Chondrocyte (in vitro differentiated cells): ENCODE measurements at regions not wholly inside any gene's neighbourhood (a gene's known extent, or its start where the extent isn't known, plus 50 kb on each side); places are given as distances from the start of the nearest gene placed in this dataset.
A peak's percentile ranks its signal among the peaks of the same experiment; 100 is the strongest.
"Not testable (repeated sequence)": the region's sequence is repeated elsewhere in the genome, so short reads cannot be mapped to it uniquely, and the experiment has no call there.

Experiments used
- DNase-seq: peaks from one replicate; pipeline ENCODE4 v3.0.0; 2021; ENCODE audit warnings: mixed read lengths, low spot score
- H3K27ac Mint-ChIP-seq: one replicate; pipeline ENCODE4 v1.8.0; 2021; ENCODE audit warnings: mild to moderate bottlenecking, moderate library complexity, mixed read lengths; ENCODE audit not compliant: unreplicated experiment
- H3K27me3 Mint-ChIP-seq: 2 replicates; pipeline ENCODE4 v1.8.0; 2021; ENCODE audit warnings: low read depth, mixed read lengths
- H3K36me3 Mint-ChIP-seq: 2 replicates; pipeline ENCODE4 v1.8.0; 2021; ENCODE audit warnings: low read depth, mixed read lengths
- H3K4me1 Mint-ChIP-seq: 2 replicates; pipeline ENCODE4 v1.8.0; 2021; ENCODE audit warnings: low read depth, mild to moderate bottlenecking, mixed read lengths
- H3K4me3 Mint-ChIP-seq: one replicate; pipeline ENCODE4 v1.8.0; 2021; ENCODE audit warnings: mild to moderate bottlenecking, moderate library complexity, mixed read lengths; ENCODE audit not compliant: unreplicated experiment
- H3K9me3 Mint-ChIP-seq: 2 replicates; pipeline ENCODE4 v1.8.0; 2021; ENCODE audit warnings: low read depth, mixed read lengths
- TF ChIP-seq, protein P1 (sequence below): fragments of 200-600 bp; sonication (generic); IDR thresholded peaks from 2 replicates; pipeline ENCODE4 v1.5.0; 2021; ENCODE audit warnings: antibody characterized with exemption, mild to moderate bottlenecking, moderate library complexity

DNA sequence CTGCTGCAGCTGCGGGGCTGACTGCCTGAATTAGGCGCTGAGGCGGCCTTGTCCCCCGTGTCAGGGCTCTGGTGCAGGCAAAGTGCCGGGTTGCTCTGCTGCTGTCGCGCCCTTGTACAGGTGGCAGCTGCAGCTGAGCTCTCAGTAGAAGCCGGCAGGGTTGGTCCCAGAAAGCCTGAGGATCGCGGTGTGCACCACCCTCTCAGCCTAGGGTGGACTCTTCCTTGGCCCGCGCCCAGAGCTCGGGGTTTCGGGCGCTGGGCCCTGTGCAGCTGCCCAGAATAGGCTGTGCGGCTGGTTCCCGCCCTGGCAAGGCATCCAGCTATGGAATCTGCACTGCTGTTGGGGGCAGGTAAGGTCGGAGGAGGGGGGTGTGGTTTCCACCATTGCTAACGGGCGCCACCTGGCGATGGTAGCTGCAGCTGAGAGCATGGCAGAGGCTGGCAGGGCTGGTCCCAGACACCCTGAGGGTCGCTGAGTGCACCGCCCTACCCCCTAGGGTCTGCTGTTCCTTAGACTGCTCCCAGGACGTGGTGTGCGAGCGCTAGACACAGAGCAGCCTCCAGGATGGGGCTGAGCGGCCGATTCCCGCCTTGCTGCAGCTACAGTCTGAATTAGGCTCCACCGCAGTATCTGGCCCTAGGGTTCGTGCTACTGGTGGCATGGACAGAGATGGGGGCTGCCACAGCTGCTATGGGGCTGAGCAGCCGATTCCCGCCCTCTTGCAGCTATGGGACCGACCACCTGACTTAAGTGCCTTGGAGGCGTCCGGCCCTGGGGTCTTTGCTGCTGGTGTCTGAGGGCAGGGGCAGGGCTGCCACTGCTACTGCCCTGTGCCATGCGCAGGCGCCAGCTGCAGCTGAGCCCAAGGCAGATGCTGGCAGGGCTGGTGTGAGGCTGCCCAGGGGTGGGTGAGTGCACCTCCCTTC lies 145.0 kb downstream of the CCDC74A start:
- Mint-ChIP-seq H3K9me3 (peaks cover 13% of the 10 kb centered on the region), H3K4me1 (peaks cover 20% of the 10 kb centered on the region), H3K4me3 (peak overlapping the region; percentile 54)
- H3K27ac Mint-ChIP-seq, H3K36me3 Mint-ChIP-seq, H3K27me3 Mint-ChIP-seq, DNase-seq: not testable (repeated sequence)
- TF ChIP-seq, protein P1, sequence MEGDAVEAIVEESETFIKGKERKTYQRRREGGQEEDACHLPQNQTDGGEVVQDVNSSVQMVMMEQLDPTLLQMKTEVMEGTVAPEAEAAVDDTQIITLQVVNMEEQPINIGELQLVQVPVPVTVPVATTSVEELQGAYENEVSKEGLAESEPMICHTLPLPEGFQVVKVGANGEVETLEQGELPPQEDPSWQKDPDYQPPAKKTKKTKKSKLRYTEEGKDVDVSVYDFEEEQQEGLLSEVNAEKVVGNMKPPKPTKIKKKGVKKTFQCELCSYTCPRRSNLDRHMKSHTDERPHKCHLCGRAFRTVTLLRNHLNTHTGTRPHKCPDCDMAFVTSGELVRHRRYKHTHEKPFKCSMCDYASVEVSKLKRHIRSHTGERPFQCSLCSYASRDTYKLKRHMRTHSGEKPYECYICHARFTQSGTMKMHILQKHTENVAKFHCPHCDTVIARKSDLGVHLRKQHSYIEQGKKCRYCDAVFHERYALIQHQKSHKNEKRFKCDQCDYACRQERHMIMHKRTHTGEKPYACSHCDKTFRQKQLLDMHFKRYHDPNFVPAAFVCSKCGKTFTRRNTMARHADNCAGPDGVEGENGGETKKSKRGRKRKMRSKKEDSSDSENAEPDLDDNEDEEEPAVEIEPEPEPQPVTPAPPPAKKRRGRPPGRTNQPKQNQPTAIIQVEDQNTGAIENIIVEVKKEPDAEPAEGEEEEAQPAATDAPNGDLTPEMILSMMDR: peak; percentile 86

DNA sequence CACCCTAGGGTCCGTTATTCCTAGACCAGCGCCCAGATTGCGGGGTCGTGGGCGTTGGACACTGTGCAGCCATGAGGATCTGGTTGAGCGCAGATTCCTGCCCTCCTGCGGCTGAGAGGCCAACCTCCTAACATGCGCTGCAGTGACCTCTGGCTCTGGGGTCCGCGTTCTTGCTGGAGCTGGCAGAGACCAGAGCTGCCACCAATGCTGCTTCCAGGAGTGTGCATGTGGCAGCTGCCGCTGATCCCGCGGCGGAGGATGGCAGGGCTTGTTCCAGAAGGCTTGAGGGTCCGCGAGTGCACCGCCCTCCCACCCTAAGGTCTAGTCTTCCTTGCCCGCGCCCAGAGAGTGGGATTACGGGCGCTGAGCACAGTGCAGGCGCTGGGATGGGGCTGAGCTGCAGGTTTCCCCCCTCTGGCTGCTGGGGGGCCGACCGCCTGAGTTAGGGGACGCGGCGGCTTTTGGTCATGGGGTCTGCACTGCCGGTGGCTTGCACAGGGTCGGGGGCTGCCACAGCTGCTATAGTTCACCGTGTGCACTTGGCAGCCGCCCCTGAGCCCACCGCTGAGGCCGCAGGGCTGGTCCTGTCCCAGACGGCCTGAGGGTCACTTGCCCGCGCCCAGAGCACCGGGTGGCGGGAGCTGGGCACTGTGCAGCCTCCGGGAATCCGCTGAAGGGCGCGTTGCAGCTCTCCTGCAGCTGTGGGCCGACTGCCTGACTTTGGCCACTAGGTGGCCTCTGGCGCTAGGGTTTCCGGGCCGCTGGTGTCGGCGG lies 145.9 kb downstream of the CCDC74A start:
- no peaks in the 10 kb centered on the region for H3K36me3 Mint-ChIP-seq
- TF ChIP-seq, protein P1: peak; percentile 94
- no peaks in the 10 kb centered on the region for H3K27me3 Mint-ChIP-seq
- H3K4me3 Mint-ChIP-seq: peak overlapping the region; percentile 54
- H3K9me3 Mint-ChIP-seq: peaks cover 8% of the 10 kb centered on the region
- no peak for DNase-seq
- H3K4me1 Mint-ChIP-seq: peaks cover 20% of the 10 kb centered on the region
- no peak overlapping the region for H3K27ac Mint-ChIP-seq

DNA sequence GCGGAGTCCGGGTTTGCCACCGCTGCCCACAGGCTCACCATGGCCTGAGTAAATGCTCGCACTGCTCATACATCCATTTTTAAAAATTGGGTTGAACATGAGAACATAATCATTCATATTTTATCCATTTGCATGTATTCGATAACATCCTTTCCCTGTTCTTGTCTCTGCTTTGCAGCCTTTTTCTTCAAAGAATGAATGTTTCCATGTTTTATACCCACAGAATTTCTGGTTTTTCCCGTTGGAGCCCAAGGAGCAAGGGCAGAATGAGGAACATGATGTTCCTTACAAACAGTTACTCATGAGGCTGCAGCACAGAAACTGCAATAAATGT lies 146.5 kb downstream of the CCDC74A start:
- Mint-ChIP-seq H3K36me3 (no peaks in the 10 kb centered on the region), H3K4me3 (peak overlapping the region; percentile 54), H3K4me1 (peaks cover 15% of the 10 kb centered on the region), H3K27me3 (no peaks in the 10 kb centered on the region), H3K27ac (no peak overlapping the region), H3K9me3 (peaks cover 3% of the 10 kb centered on the region)
- no peak for DNase-seq
- TF ChIP-seq, protein P1: peak; percentile 25

DNA sequence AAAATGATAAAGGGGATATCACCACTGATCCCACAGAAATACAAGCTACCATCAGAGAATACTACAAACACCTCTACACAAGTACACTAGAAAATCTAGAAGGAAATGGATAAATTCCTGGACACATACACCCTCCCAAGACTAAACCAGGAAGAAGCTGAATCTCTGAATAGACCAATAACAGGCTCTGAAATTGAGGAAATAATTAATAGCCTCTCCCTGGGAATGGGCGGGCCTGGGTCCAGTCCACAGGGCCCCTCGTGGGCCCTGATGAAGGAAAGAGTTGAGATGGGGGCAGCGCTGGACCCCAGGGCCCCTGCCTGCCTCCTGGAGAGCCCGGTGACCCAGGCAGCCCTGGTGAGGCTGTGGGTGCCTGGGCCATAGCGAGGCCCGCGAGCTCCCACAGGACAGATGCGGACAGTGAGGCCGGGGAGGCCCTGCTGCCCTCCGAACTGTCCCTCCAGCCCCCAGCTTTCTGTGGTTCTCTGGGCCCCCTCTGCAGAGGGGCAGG lies 154.0 kb downstream of the CCDC74A start:
- H3K4me3 Mint-ChIP-seq: peak overlapping the region; percentile 95
- peaks cover 48% of the 10 kb centered on the region for H3K4me1 Mint-ChIP-seq
- H3K27ac Mint-ChIP-seq: peak overlapping the region; percentile 97

DNA sequence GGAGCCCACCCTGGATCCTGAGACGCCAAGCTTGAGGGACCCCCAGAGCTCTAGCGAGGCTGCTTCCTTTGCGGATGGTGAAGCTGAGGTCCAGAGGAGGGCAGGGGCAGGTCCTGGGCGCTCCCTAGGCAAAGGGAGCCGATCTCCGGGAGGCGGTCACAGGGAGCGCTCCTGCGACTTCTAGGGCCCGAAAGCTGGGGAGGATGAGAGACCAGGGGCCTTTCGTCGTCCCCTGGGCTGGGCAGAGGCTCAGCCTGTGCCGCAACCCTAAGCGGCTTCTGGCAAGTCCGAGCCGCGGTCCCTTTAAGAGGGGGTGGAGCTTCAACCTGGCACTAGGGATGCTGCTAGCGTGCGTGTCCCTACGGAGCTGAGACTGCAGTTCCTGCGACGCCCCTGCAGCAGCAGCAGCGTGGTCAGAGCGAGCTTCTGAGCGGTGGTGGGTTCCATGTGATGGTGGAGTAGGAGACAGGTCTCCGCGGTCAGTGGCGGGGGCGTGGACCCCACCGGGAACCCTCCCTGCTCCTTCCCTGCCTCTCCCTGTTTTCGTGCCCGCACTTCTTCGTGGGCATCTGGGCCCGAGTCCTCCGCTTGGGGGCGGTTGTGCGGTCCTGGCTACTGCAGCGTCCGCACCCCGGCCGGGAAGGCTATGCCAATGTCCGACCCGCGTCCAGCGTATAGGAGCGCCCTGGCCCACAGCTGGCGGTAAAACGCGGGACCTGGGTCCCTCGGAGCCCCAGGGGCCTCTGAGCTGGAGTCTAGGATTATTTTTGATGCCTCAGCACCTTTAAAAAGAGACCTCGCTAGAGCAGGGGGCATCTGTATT lies 154.6 kb downstream of the CCDC74A start:
- H3K9me3 Mint-ChIP-seq: no peaks in the 10 kb centered on the region
- H3K4me3 Mint-ChIP-seq: peak overlapping the region; percentile 95
- peak overlapping the region; percentile 97 for H3K27ac Mint-ChIP-seq
- peaks cover 54% of the 10 kb centered on the region for H3K4me1 Mint-ChIP-seq
- no peak for DNase-seq
- no peaks in the 10 kb centered on the region for H3K27me3 Mint-ChIP-seq
- TF ChIP-seq, protein P1: peak; percentile 75
- H3K36me3 Mint-ChIP-seq: peaks cover 1% of the 10 kb centered on the region

More for the DNA sequence above, 154.0 kb downstream of the CCDC74A start:
- not testable (repeated sequence) for H3K9me3 Mint-ChIP-seq, H3K27me3 Mint-ChIP-seq, H3K36me3 Mint-ChIP-seq, DNase-seq

DNA sequence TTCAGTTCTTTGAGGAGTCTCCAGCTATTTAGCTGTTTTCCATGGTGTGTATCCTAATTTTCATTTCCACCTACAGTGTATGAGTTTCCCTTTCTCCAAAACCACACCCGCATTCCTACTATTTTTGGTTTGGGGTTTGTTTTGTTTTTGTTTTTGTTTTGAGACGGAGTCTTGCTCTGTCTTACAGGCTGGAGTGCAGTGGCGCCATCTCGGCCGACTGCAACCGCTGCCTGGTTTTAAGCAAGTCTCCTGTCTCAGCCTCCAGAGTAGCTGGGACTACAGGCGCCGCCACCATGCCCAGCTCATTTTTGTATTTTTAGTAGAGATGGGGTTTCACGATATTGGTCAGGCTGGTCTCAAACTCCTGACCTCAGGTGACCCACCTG lies 155.2 kb downstream of the CCDC74A start:
- not testable (repeated sequence) for H3K9me3 Mint-ChIP-seq, DNase-seq, H3K27me3 Mint-ChIP-seq, H3K36me3 Mint-ChIP-seq
- H3K27ac Mint-ChIP-seq: peak overlapping the region; percentile 97
- peak overlapping the region; percentile 95 for H3K4me3 Mint-ChIP-seq
- peaks cover 60% of the 10 kb centered on the region for H3K4me1 Mint-ChIP-seq

DNA sequence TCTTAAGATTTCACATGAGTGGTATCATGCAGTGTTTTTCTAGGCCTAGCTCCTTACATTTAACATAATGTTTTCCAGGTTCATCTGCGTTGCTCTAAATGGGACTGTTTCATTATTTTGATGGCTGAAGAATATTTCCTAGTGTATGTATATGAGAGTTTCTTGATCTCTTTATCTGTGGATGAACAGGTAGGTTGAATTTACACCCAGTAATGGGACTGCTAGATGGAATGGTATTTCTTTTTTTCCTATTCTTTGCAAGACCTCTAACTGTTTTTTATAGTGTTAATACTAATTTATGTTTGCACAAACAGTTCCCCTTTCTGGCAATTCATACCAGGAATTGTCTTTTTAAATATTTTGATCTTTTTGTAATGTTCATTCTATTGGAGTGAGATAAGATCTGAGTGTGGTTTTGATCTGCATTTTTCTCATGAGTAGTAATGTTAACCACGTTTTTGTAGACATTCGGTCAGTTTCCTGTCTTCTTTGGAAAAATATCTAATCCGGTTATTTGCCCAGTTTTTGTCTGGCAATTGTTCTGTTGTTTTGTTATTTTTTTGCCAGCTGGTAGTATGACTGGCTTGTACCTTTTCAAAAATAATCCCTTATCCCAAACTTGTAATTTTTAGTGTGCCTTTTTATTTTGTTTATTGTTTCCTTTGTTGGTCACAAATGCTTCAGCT lies 157.1 kb downstream of the CCDC74A start:
- Mint-ChIP-seq H3K27ac (peak overlapping the region; percentile 97), H3K4me3 (peak overlapping the region; percentile 95), H3K4me1 (peaks cover 66% of the 10 kb centered on the region), H3K36me3 (peaks cover 14% of the 10 kb centered on the region)
- H3K9me3 Mint-ChIP-seq, H3K27me3 Mint-ChIP-seq, DNase-seq: not testable (repeated sequence)
